IMR-90 (cell line): ENCODE measurements at regions not wholly inside any gene's neighbourhood (a gene's known extent, or its start where the extent isn't known, plus 50 kb on each side); places are given as distances from the start of the nearest gene placed in this dataset.
"Not testable (repeated sequence)": the region's sequence is repeated elsewhere in the genome, so short reads cannot be mapped to it uniquely, and the experiment has no call there.

Experiments
- CTCF ChIP-seq: conservative IDR thresholded peaks from 2 replicates; pipeline ENCODE4 v1.5.1; 2012; ENCODE audit warnings: mild to moderate bottlenecking, low read depth, low read length, improper control_type of control experiment
- POLR2A ChIP-seq: IDR thresholded peaks from 2 replicates; pipeline ENCODE4 v1.6.1; 2012; ENCODE audit warnings: mild to moderate bottlenecking, low read depth, low read length
- RAD21 ChIP-seq: IDR thresholded peaks from 2 replicates; pipeline ENCODE4 v1.6.1; 2012; ENCODE audit warnings: low read length, improper control_type of control experiment
- RCOR1 ChIP-seq: IDR thresholded peaks from 2 replicates; pipeline ENCODE4 v1.6.1; 2012; ENCODE audit warnings: mild to moderate bottlenecking, low read length, improper control_type of control experiment; ENCODE audit not compliant: insufficient replicate concordance
- RFX5 ChIP-seq: IDR thresholded peaks from 2 replicates; pipeline ENCODE4 v1.8.0; 2012; ENCODE audit warnings: low read depth, mild to moderate bottlenecking, low read length, moderate library complexity

GRCh38 chr11:67826951-67827296 is 152.5 kb upstream of the ALDH3B2 start:
- TF ChIP-seq CTCF, POLR2A, RCOR1, RFX5, RAD21: not testable (repeated sequence)
